22Rv1 (cell line): ENCODE measurements at regions not wholly inside any gene's neighbourhood (a gene's known extent, or its start where the extent isn't known, plus 50 kb on each side); places are given as distances from the start of the nearest gene placed in this dataset.

Source experiments
- CTCF ChIP-seq: fragments of 450-650 bp; IDR thresholded peaks from 2 replicates; pipeline ENCODE4 v1.5.1; 2017; ENCODE audit warnings: mild to moderate bottlenecking
- ZFX ChIP-seq: fragments of 450-650 bp; IDR thresholded peaks from 2 replicates; pipeline ENCODE4 v1.6.1; 2017; ENCODE audit warnings: antibody characterized with exemption, borderline replicate concordance

- TF ChIP-seq CTCF (no peak), ZFX (no peak)
Observed at GRCh38 chr12:132438726-132439125, 51.2 kb upstream of the FBRSL1 start.
